DOHH2 (cell line): ENCODE measurements at regions not wholly inside any gene's neighbourhood (a gene's known extent, or its start where the extent isn't known, plus 50 kb on each side); places are given as distances from the start of the nearest gene placed in this dataset.

Experiments
- H3F3A ChIP-seq: fragments of 200-600 bp; sonication (generic), shearing (Covaris generic); 2 replicates; pipeline ENCODE4 v1.6.0; 2016; ENCODE audit warnings: antibody characterized with exemption, mild to moderate bottlenecking; ENCODE audit not compliant: control insufficient read depth, insufficient read depth
- H3K27ac ChIP-seq: fragments of 200-600 bp; sonication (generic); 2 replicates; pipeline ENCODE4 v1.5.1; 2014; ENCODE audit warnings: low read depth, mild to moderate bottlenecking, low read length, moderate library complexity
- H3K27me3 ChIP-seq: fragments of 200-600 bp; sonication (generic); 2 replicates; pipeline ENCODE4 v1.6.1; 2014; ENCODE audit warnings: mild to moderate bottlenecking, low read length, mixed read lengths; ENCODE audit not compliant: control insufficient read depth
- H3K36me3 ChIP-seq: fragments of 200-600 bp; sonication (generic); 2 replicates; pipeline ENCODE4 v1.6.1; 2014; ENCODE audit warnings: mild to moderate bottlenecking, low read length, moderate library complexity, mixed read lengths; ENCODE audit not compliant: control insufficient read depth
- H3K4me1 ChIP-seq: fragments of 200-600 bp; sonication (generic); 2 replicates; pipeline ENCODE4 v1.6.1; 2014; ENCODE audit warnings: mild to moderate bottlenecking, low read length, mixed read lengths; ENCODE audit not compliant: control insufficient read depth
- H3K4me2 ChIP-seq: fragments of 200-600 bp; sonication (generic); 2 replicates; pipeline ENCODE4 v1.6.0; 2014; ENCODE audit warnings: mild to moderate bottlenecking, low read length, moderate library complexity
- H3K4me3 ChIP-seq: fragments of 200-600 bp; sonication (generic); 2 replicates; pipeline ENCODE4 v1.5.1; 2014; ENCODE audit warnings: mild to moderate bottlenecking, low read length, mixed read lengths
- H3K79me2 ChIP-seq: fragments of 200-600 bp; sonication (generic); 2 replicates; pipeline ENCODE4 v1.6.1; 2014; ENCODE audit warnings: mild to moderate bottlenecking, low read length, mixed read lengths; ENCODE audit not compliant: control insufficient read depth
- H3K9me2 ChIP-seq: fragments of 200-600 bp; sonication (generic); replicated peaks from 2 replicates; pipeline ENCODE4 v1.6.1; 2014; ENCODE audit warnings: mild to moderate bottlenecking, low read length, mixed read lengths; ENCODE audit not compliant: control insufficient read depth
- H3K9me3 ChIP-seq: fragments of 200-600 bp; sonication (generic); 2 replicates; pipeline ENCODE4 v1.6.1; 2014; ENCODE audit warnings: antibody characterized with exemption, low read length, mixed read lengths; ENCODE audit not compliant: control insufficient read depth, insufficient read depth
- H4K20me1 ChIP-seq: fragments of 200-600 bp; sonication (generic); 2 replicates; pipeline ENCODE4 v1.6.0; 2014; ENCODE audit warnings: low read depth, mild to moderate bottlenecking, antibody characterized with exemption, low read length, moderate library complexity; ENCODE audit not compliant: control insufficient read depth, insufficient read depth
- CTCF ChIP-seq: fragments of 200-600 bp; sonication (generic); IDR thresholded peaks from one replicate; pipeline ENCODE4 v1.5.1; 2014; ENCODE audit warnings: antibody characterized with exemption, mild to moderate bottlenecking, low read depth, low read length; ENCODE audit not compliant: poor library complexity, severe bottlenecking
- EZH2phosphoT487 ChIP-seq: fragments of 200-600 bp; sonication (generic); IDR thresholded peaks from 2 replicates; pipeline ENCODE4 v1.6.1; 2017; ENCODE audit warnings: borderline replicate concordance, mild to moderate bottlenecking, antibody characterized with exemption, low read length, moderate library complexity, mixed read lengths

GRCh38 chr6:8738951-8739350, 303.6 kb upstream of the SLC35B3 start:
- no peaks in the 10 kb centered on the region for H3K27me3 ChIP-seq
- no peak overlapping the region for H3K4me2 ChIP-seq
- no peaks in the 10 kb centered on the region for H3K36me3 ChIP-seq
- no peak for TF ChIP-seq EZH2phosphoT487
- no peak for TF ChIP-seq CTCF
- no peaks in the 10 kb centered on the region for H3K4me1 ChIP-seq
- H3K4me3 ChIP-seq: no peak overlapping the region
- H4K20me1 ChIP-seq: no peaks in the 10 kb centered on the region
- H3K27ac ChIP-seq: no peak overlapping the region
- no peaks in the 10 kb centered on the region for H3F3A ChIP-seq
- no peaks in the 10 kb centered on the region for H3K9me2 ChIP-seq
- no peaks in the 10 kb centered on the region for H3K79me2 ChIP-seq
- H3K9me3 ChIP-seq: no peaks in the 10 kb centered on the region

DNA sequence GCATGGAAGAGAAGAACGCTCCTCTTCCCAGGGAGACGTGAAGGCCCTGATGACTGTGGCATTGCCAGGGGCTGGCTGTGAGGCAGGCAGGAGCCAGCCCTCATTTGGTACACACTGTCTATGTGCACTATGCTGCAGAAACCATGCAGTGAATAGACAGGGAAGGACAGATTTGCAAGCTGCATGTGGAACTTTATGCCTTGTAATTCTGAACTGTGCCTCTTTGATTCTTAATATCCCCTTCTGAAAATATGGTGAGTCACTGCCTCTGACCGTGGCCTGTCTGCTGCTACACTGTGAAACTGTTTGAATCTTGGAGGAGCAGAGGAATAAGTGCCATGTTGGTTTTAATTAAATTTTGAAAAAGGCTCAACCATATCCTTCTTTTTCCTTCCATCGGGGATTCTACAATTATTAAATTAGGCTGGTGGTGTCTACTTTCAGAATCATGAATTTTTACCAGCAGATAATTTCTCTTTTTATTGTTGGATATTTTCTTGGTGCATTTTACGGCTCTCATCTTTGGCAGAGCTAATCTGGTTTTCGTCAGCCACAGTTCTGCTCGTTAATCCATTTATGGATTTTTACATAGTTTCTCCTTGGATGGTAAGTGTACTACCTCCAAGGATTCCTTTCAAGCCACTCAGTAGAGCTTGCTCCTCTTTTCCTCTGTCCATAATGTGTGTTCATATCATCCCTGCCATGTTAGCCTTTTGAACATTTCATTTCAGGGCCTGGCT, 301.0 kb upstream of the SLC35B3 start:
- no peaks in the 10 kb centered on the region for H3F3A ChIP-seq
- no peaks in the 10 kb centered on the region for H3K9me3 ChIP-seq
- no peaks in the 10 kb centered on the region for H3K27me3 ChIP-seq
- peaks cover 4% of the 10 kb centered on the region; the same call in 1 of the 2 replicates for H3K4me1 ChIP-seq
- TF ChIP-seq EZH2phosphoT487 (no peak), CTCF (no peak)
- no peaks in the 10 kb centered on the region for H3K9me2 ChIP-seq
- H4K20me1 ChIP-seq: no peaks in the 10 kb centered on the region
- no peaks in the 10 kb centered on the region for H3K36me3 ChIP-seq
- no peak overlapping the region for H3K4me2 ChIP-seq
- no peak overlapping the region for H3K4me3 ChIP-seq
- H3K79me2 ChIP-seq: no peaks in the 10 kb centered on the region
- H3K27ac ChIP-seq: no peak overlapping the region

DNA sequence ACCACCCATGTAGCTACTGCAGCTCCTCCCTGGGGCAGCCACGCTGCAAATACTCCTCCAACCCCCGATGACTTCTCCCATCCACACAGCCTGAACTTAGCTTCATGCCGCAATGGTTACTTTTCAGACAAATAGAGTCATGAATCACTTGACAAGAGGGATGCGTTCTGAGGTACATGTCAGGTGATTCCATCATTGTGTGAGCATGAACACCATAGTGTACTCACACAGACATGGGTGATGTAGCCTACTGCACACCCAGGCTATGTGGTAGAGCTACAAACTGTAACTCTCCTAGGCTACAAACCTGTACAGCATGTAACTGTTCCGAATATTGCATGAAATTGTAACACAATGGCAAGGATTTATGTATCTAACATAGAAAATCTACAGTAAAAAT, 298.5 kb upstream of the SLC35B3 start:
- H3K36me3 ChIP-seq: no peaks in the 10 kb centered on the region
- no peaks in the 10 kb centered on the region for H3K9me2 ChIP-seq
- H3F3A ChIP-seq: no peaks in the 10 kb centered on the region
- H3K27me3 ChIP-seq: no peaks in the 10 kb centered on the region
- no peak overlapping the region for H3K4me2 ChIP-seq
- no peak overlapping the region for H3K4me3 ChIP-seq
- no peaks in the 10 kb centered on the region for H3K79me2 ChIP-seq
- TF ChIP-seq CTCF (no peak), EZH2phosphoT487 (no peak)
- no peaks in the 10 kb centered on the region for H4K20me1 ChIP-seq
- H3K27ac ChIP-seq: no peak overlapping the region
- no peaks in the 10 kb centered on the region for H3K9me3 ChIP-seq
- peaks cover 4% of the 10 kb centered on the region; the same call in 1 of the 2 replicates for H3K4me1 ChIP-seq

DNA sequence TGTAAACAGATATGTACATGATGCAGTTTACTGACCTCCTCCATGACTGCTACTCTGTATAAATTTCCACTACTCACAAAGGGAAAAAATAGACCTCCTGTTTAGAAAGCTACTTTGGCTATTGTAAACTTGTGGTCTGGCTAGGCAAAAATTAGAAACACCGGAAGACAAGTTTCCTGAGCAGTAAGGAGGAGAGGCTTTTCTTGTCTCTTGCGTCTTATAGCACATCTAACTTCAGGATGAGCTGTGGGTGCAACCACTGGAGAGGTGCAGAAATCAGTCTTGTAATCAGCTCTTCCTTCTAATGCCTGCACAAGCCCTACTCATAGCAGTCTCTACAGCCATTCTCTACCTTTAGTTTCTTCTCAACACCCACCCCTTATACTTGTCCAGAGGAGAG, 296.5 kb upstream of the SLC35B3 start:
- H3K27me3 ChIP-seq: no peaks in the 10 kb centered on the region
- no peaks in the 10 kb centered on the region for H3K36me3 ChIP-seq
- no peak overlapping the region for H3K4me2 ChIP-seq
- no peaks in the 10 kb centered on the region for H3K79me2 ChIP-seq
- H3K27ac ChIP-seq: no peak overlapping the region
- no peaks in the 10 kb centered on the region for H4K20me1 ChIP-seq
- no peak for TF ChIP-seq EZH2phosphoT487
- TF ChIP-seq CTCF: no peak
- peaks cover 4% of the 10 kb centered on the region; the same call in 1 of the 2 replicates for H3K4me1 ChIP-seq
- no peak overlapping the region for H3K4me3 ChIP-seq
- H3F3A ChIP-seq: no peaks in the 10 kb centered on the region
- no peaks in the 10 kb centered on the region for H3K9me2 ChIP-seq
- H3K9me3 ChIP-seq: no peaks in the 10 kb centered on the region
